HCEC 1CT (cell line): ENCODE measurements at regions not wholly inside any gene's neighbourhood (a gene's known extent, or its start where the extent isn't known, plus 50 kb on each side); places are given as distances from the start of the nearest gene placed in this dataset.
"Not testable (repeated sequence)": the region's sequence is repeated elsewhere in the genome, so short reads cannot be mapped to it uniquely, and the experiment has no call there.

ENCODE experiments used
- DNase-seq: peaks from one replicate; pipeline ENCODE4 v3.0.0-alpha.2; 2017

DNA sequence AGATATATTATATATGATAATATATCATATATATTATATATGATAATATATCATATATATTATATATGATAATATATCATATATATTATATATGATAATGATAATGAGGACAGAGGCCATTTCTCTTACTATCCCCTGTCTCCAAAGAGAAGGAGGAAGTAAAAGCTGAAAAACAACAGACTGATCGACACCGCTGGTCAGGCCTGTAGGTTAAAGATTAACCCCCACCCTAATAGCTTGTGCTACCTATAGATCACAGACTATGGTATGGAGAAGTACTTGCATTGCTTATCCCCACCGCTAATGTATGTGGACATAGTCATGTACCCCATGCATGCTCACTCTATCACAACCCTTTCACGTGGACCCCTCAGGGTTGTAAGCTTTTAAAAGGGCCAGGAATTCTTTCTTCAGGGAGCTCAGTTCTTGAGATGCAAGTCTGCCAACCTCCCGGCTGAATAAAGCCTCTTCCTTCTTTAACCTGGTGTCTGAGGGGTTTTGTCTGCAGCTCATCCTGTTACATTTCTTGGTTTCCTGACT is 786.1 kb upstream of the TMEM132C start:
- no peak for DNase-seq

DNA sequence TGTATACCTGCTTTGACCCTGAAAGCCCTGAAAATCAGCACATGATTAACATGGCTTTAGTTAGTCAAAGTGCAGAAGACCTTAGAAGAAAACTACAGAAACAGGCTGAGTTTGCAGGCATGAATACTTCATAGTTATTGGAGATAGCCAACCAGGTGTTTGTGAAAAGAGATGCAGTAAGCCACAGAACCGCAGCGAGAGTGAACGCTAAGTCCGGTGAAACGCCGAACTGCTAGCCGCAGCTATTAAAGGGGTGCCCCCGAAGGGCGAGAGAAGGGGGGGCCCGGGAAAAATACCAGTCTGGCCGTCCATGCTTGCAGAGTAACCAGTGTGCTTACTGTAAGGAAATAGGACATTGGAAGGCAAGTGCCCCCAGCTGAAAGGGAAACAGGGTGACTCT is 784.0 kb upstream of the TMEM132C start:
- DNase-seq: no peak

DNA sequence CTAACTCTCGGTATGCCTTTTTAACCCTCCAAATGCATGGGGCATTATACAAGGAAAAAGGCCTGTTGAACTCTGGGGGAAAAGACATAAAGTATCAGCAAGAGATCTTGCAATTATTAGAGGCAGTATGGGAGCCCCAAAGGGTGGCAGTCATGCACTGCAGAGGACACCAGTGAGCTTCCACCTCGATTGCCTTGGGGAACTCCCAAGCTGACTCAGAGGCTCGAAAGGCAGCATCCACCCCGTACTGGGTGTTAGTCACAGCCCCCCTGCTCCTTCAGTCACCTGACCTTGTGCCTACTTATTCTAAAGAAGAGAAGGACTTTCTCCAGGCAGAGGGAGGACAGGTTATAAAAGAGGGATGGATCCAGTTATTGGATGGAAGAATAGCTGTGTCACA is 781.4 kb upstream of the TMEM132C start:
- DNase-seq: peak; percentile 95

- peak; percentile 39 for DNase-seq
Observed at GRCh38 chr12:127487031-127487430, 779.9 kb upstream of the TMEM132C start.

DNA sequence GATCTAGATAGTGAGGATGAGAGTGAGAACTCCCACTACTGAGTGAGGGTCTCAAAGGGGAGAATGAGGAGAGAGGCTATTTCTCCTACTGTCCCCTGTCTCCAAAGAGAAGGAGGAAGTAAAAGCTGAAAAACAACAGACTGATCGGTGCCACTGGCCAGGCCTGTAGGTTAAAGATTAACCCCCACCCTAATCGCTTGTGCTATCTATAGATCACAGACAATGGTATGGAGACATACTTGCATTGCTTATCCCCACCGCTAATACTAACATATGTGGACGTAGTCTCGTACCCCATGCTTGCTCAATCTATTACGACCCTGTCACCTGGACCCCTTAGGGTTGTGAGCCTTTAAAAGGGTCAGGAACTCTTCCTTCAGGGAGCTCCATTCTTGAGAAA is 777.9 kb upstream of the TMEM132C start:
- no peak for DNase-seq

GRCh38 chr12:127494961-127495915 is 771.7 kb upstream of the TMEM132C start:
- no peak for DNase-seq

- no peak for DNase-seq
Observed at GRCh38 chr12:127496255-127496654, 770.7 kb upstream of the TMEM132C start.

- DNase-seq: no peak
Observed at GRCh38 chr12:127500512-127501035, 766.4 kb upstream of the TMEM132C start.

GRCh38 chr12:127501916-127502315 is 765.1 kb upstream of the TMEM132C start:
- DNase-seq: no peak

GRCh38 chr12:127503246-127503645 is 763.7 kb upstream of the TMEM132C start:
- DNase-seq: no peak

DNA sequence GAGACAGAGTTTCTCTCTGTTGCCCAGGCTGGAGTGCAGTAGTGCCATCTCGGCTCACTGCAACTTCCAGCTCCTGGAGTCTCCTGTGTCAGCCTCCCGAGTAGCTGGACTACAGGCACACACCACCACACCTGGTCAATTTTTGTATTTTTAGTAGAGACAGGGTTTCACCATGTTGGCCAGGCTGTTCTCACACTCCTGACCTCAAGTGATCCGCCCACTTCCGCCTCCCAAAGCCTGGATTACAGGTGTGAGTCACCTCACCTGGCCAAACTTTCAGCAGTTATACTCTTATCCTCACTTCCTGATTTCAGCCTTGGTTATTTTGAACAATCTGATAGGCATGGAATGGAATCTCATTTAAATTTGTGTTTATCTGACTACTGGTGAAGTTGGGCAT is 763.0 kb upstream of the TMEM132C start:
- DNase-seq: not testable (repeated sequence)

- no peak for DNase-seq
Observed at GRCh38 chr12:127504874-127505273, 762.1 kb upstream of the TMEM132C start.

GRCh38 chr12:127507341-127507740 is 759.6 kb upstream of the TMEM132C start:
- DNase-seq: no peak

GRCh38 chr12:127509066-127509778 is 757.7 kb upstream of the TMEM132C start:
- DNase-seq: peak; percentile 84

- DNase-seq: peak; percentile 37
Observed at GRCh38 chr12:127515941-127516340, 751.0 kb upstream of the TMEM132C start.

GRCh38 chr12:127516467-127516866 is 750.5 kb upstream of the TMEM132C start:
- peak; percentile 67 for DNase-seq

DNA sequence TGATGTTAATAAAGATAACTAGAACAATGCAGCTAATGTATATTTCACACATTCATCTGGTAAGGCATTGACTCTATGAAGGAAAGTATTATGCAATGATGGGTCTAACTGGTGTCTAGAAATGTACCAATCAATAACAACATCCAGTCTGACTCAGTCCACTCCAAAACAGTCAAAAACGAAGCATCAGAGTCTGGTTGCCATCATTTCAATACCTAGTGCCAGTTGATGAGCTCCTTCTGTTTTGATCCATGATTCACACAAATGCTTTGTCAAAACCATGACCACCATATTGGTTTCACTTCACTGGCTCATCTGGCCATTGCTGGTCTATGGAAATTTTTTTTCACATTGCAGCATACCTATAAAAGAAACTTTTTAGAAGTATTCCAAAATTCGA is 747.2 kb upstream of the TMEM132C start:
- DNase-seq: no peak

- no peak for DNase-seq
Observed at GRCh38 chr12:127526925-127527324, 740.0 kb upstream of the TMEM132C start.

- no peak for DNase-seq
Observed at GRCh38 chr12:127528551-127528950, 738.4 kb upstream of the TMEM132C start.

DNA sequence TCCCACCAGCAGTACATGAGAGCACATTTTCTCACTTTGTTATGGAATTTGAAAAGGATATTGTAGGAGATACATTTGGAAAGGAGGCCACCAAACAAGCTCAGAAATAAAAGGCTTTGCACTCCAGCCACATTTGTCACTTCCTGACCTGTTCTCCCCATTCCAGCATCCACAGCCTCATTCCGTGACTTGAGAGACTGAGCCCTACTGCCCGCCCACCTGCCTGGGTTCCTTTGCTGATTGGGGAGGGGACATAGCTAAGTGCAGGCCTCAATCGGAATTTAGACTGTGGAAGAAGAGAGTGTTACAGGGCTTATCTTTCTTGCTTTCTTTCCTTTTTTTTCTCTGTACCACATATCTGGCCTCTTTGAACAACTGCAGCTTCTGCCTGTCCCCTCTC is 735.4 kb upstream of the TMEM132C start:
- DNase-seq: no peak

DNA sequence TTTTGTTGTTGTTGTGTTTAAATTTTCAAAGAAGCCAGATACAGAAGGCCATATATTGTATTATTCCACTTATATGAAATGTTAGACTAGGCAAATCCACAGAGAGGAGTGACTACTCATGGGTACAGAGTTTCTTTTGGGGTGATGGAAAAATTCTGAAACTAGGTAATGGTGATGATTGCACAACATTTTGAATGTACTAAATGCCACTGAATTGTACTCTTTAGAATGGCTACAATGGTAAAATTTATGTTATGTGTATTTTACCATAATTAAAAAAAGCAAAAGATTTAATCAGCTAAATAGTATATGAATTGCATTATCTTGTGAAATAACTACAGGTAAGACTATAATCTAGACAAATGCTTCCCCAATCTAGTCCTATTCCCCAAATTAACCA is 733.6 kb upstream of the TMEM132C start:
- no peak for DNase-seq

- no peak for DNase-seq
Observed at GRCh38 chr12:127536833-127537428, 730.0 kb upstream of the TMEM132C start.

DNA sequence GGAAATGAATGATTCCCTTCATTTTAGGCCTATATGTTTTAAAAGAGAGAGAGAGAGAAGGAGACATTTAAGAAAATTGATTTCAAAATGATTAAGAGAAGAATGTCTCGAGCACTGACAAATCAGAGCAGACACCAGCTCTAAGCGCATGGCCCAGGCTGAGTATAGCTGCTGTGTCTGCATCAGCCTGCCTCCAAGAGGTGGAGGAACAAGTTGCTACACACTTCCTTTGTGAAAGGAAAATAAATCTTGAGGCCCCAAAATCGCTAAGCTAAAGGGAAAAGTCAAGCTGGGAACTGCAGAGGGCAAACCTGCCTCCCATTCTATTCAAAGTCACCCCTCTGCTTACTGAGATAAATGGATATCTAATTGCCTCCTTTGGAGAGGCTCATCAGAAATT is 728.7 kb upstream of the TMEM132C start:
- DNase-seq: no peak
